GM18951 (cell line): ENCODE measurements at regions not wholly inside any gene's neighbourhood (a gene's known extent, or its start where the extent isn't known, plus 50 kb on each side); places are given as distances from the start of the nearest gene placed in this dataset.
"Not testable (repeated sequence)": the region's sequence is repeated elsewhere in the genome, so short reads cannot be mapped to it uniquely, and the experiment has no call there.

Experiments used
- POLR2A ChIP-seq: IDR thresholded peaks from 4 replicates; pipeline ENCODE4 v1.6.1; 2011; ENCODE audit warnings: mild to moderate bottlenecking; ENCODE audit not compliant: insufficient read length, insufficient read depth; ENCODE audit errors: extremely low read depth
- in situ Hi-C: fragments of 300-500 bp; cut with MboI; formaldehyde crosslinking; loops from one replicate; pipeline ENCODE4 v1.12.0; 2022; ENCODE audit warnings: low sequenced_read_pairs, mixed read lengths, inconsistent platforms; ENCODE audit not compliant: unreplicated experiment

DNA sequence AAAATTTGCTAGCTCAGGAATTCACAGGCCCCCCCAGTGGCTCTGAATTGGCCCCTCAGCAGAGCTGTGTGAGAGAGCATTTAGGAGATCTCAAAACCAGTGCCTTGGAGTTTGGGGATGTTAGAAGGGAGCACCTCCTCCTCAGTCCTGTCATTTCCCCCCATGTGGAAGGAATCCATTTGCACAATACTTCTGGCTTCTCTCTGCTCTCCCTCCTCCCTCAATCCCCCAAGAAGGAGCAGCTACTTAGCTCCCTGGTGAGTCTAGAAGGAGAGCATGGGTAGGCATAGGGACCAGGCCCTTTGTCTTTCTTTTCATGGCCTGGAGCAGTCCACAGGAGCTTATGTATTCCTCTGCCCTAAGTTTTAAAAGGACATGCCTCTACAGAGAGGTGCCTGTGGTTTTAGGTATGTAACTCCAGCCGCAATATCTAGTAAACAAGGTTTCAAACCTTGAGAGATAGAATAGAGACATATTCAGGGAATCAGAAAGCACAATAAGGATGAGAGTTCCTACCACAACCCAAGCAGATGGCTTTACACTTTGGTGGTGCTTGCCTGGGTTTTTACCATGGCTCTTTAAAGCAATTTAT lies 199.4 kb downstream of the FCRL5 start:
- in situ Hi-C loops: no loop called here
- no peak for TF ChIP-seq POLR2A

GRCh38 chr1:157352216-157352615 lies 200.1 kb downstream of the FCRL5 start:
- in situ Hi-C loops: no loop called here
- TF ChIP-seq POLR2A: no peak

DNA sequence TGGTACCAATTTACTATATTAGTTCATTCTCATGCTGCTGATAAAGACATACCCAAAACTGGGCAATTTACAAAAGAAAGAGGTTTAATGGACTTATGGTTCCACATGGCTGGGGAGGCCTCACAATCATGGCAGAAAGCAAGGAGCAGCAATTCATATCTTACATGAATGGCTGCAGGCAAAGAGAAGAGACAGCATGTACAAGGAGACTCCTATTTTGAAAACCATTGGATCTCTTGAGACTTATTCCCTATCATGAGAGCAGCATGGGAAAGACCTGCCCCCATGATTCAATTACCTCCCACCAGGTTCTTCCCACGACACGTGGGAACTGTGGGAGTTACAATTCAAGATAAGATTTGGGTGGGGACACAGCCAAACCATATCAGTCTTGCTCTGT lies 200.5 kb downstream of the FCRL5 start:
- in situ Hi-C loops: not testable (repeated sequence)

DNA sequence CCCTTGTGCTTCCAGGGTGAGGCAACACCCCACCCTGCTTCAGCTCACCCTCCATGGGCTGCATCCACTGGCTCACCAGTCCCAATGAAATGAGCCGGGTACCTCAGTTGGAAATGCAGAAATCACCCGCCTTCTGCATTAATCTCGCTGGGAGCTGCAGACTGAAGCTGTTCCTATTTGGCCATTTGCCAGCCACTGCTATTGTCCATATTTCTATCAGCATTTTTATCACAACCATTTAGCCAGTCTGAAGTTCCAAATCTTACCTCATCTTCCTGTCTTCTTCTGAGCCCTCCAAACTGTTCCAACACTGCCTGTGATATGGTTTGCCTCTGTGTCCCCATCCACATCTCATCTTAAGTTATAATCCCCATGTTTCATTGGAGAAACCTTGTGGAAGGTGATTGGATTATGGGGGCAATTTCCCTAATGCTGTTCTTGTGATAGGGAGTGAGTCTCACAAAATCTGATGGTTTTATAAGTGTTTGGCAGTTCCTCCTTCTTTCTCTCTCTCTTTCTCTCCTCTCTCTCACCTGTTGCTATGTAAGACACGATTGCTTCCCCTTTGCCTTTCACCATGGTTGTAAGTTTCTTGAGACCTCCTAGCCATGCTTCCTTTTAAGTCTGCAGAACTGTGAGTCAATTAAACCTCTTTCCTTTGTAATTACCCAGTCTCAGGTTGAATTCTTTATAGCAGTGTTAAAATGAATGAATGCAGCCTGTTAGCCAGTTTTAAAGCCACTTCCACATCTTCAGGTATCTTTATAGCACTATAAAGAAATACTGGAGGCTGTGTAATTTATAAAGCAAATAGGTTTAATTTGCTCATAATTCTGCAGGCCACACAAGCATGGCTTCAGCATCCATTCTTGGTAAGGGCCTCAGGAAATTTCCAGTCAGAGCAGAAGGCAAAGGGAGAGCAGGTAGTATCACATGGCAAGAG lies 203.5 kb downstream of the FCRL5 start:
- in situ Hi-C loops: no loop called here
- no peak for TF ChIP-seq POLR2A

- no peak for TF ChIP-seq POLR2A
- in situ Hi-C loops: no loop called here
These were observed 204.8 kb downstream of the FCRL5 start for GRCh38 chr1:157347506-157347905.

DNA sequence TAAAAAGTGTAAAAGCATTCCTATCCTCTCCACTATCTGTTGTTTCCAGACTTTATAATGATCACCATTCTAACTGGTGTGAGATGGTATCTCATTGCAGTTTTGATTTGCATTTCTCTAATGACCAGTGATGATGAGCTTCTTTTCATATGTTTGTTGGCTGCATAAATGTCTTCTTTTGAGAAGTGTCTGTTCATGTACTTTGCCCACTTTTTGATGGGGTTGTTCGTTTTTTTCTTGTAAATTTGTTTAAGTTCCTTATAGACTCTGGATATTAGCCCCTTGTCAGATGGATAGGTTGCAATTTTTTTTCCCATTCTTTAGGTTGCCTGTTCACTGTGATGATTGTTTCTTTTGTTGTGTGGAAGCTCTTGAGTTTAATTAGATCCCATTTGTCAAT lies 199.6 kb upstream of the ETV3 start:
- in situ Hi-C loops: not testable (repeated sequence)

DNA sequence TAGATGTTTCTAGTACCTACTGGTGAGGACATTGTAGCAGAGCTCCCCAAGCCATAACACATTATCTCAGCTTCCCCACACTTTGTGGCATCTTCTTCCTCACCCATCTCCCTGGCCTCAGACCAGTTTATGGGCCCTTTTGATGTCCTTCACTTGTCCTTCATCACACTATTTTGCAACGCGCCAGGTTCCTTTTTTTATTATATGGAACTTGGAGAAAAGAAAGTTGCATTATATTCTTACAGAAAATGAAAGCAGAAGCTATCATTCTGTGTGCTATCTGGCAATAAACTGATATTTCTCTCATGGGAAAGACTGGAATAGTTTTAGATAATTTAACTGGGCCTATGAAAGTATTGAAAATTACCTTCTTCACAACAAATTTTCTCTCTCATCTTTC lies 196.9 kb upstream of the ETV3 start:
- no peak for TF ChIP-seq POLR2A

DNA sequence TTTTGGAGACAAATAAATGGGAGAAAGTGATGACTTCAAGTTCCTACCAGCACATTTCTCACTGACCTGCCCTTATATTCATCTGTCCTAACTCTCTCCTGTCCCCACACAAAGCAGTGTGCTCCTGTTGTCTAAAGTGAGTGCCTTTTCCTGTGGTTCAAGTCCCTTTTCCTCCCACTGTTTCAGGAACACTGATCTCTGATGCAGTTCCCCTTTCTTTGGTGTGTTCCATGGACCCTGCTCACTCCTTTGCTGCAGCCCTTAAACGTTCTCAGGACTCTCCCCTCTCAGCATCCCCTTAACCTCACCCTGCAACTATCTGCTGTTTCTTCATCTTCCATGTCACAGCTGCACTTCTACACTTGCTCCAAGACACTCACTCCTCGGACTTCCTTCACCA lies 195.8 kb upstream of the ETV3 start:
- in situ Hi-C loops: no loop called here
- no peak for TF ChIP-seq POLR2A

More for the DNA sequence above, 196.9 kb upstream of the ETV3 start:
- in situ Hi-C loops: no loop called here

GRCh38 chr1:157330177-157330576 lies 192.0 kb upstream of the ETV3 start:
- in situ Hi-C loops: not testable (repeated sequence)

GRCh38 chr1:157328120-157328519 lies 189.9 kb upstream of the ETV3 start:
- in situ Hi-C loops: not testable (repeated sequence)

DNA sequence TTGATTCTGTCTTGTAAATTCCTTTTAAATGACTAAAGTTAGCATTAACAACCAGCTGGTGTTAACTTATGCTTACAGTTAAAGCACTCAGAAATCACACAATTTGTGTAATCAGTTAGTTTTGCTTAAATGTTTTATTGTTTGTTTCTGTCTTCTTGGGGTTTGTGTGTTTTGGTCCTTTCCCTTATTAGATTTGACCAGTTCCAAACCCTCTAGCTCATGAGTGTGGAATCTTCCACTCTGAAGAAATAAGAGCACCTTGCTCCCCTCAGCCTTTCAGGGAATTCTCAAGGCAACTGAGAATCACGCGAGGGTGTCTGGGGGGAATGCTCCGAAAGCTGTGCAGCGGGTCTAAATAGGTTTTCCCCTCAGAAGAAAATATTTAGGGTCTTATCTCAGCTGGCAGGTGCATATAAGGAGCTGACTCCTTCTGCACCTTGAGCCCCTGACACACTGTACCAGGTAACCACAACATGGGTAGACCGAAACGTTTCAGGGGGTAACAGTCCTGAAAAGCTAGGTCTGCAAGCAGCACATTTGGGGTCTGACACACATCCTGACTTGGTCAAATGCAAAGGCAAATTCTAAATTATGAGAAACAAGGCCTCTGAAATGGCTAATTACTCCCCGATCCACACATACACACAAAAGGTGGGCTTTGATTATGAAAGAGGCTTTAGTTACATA lies 188.1 kb upstream of the ETV3 start:
- in situ Hi-C loops: no loop called here
- no peak for TF ChIP-seq POLR2A

DNA sequence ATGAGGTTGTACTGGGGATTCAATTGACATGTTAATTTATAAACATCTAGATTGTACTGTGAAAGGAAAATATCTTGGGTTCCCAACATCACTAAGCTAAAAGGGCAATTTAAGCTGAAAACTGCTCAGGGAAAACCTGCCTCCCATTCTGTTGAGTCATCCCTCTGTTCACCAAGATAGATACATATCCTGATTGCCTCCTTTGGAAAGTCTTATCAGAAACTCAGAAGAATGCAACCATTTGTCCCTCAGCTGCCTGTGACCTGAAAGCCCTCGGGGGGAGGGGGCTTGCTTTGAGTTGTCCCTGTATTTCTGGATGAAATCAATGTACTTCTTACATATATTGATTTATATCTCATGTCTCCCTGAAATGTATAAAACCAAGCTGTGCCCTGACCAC lies 187.0 kb upstream of the ETV3 start:
- in situ Hi-C loops: no loop called here

DNA sequence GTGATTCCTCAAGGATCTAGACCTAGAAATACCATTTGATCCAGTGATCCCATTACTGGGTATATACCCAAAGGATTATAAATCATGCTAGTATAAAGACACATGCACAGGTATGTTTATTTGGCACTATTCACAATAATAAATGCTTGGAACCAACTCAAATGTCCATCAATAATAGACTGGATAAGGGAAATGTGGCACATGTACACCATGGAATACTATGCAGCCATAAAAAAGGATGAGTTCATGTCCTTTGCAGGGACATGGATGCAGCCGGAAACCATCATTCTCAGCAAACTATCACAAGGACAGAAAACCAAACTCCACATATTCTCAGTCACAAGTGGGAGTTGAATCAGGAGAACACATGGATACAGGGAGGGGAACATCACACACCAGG lies 183.8 kb upstream of the ETV3 start:
- in situ Hi-C loops: not testable (repeated sequence)

More for the DNA sequence above, 187.0 kb upstream of the ETV3 start:
- TF ChIP-seq POLR2A: no peak

- TF ChIP-seq POLR2A: no peak
- in situ Hi-C loops: no loop called here
These were observed 181.4 kb upstream of the ETV3 start for GRCh38 chr1:157319567-157319966.

- in situ Hi-C loops: not testable (repeated sequence)
These were observed 179.0 kb upstream of the ETV3 start for GRCh38 chr1:157317229-157317628.
